ENCODE measurements at regions not wholly inside any gene's neighbourhood (a gene's known extent, or its start where the extent isn't known, plus 50 kb on each side); places are given as distances from the start of the nearest gene placed in this dataset.

GRCh38 chr13:82330499-82330898 is 1551.8 kb downstream of the SLITRK1 start:
- Histone ChIP-seq H3K27me3 (no peaks in the 10 kb centered on the region), H3K27ac (no peak overlapping the region), H3K36me3 (no peaks in the 10 kb centered on the region), H3K4me1 (no peaks in the 10 kb centered on the region), H3K9me3 (peaks cover 0 to 7% (median 0%) of the 10 kb centered on the region in 4 donors), H3K4me3 (no peak overlapping the region)
- 62 to 63% methylated on average over 5 of the region's 5 CpGs for WGBS, 2 donors
- intact Hi-C loops (cut with DNase I): no loop called here
- DNase-seq: no peak
- no peak for TF ChIP-seq EP300 (IDR thresholded peaks at IDR 0.05)

- no peak for DNase-seq
- WGBS, 2 donors: 82 to 88% methylated on average over 5 of the region's 5 CpGs
- no peaks in the 10 kb centered on the region for H3K4me1 ChIP-seq
- intact Hi-C loops (cut with DNase I): no loop called here
- no peaks in the 10 kb centered on the region for H3K27me3 ChIP-seq
- H3K36me3 ChIP-seq: no peaks in the 10 kb centered on the region
- H3K27ac ChIP-seq: no peak overlapping the region
- TF ChIP-seq POLR2A (IDR thresholded peaks at IDR 0.05) (no peak), EP300 (IDR thresholded peaks at IDR 0.05) (no peak), POLR2AphosphoS5 (IDR thresholded peaks at IDR 0.05) (no peak)
- TF ChIP-seq, protein P1, sequence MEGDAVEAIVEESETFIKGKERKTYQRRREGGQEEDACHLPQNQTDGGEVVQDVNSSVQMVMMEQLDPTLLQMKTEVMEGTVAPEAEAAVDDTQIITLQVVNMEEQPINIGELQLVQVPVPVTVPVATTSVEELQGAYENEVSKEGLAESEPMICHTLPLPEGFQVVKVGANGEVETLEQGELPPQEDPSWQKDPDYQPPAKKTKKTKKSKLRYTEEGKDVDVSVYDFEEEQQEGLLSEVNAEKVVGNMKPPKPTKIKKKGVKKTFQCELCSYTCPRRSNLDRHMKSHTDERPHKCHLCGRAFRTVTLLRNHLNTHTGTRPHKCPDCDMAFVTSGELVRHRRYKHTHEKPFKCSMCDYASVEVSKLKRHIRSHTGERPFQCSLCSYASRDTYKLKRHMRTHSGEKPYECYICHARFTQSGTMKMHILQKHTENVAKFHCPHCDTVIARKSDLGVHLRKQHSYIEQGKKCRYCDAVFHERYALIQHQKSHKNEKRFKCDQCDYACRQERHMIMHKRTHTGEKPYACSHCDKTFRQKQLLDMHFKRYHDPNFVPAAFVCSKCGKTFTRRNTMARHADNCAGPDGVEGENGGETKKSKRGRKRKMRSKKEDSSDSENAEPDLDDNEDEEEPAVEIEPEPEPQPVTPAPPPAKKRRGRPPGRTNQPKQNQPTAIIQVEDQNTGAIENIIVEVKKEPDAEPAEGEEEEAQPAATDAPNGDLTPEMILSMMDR (IDR thresholded peaks at IDR 0.05): no peak
- no peak overlapping the region for H3K4me3 ChIP-seq
- peaks cover 0 to 7% (median 0%) of the 10 kb centered on the region in 4 donors for H3K9me3 ChIP-seq
Measured at GRCh38 chr13:82323101-82323500, 1559.2 kb downstream of the SLITRK1 start.

DNA sequence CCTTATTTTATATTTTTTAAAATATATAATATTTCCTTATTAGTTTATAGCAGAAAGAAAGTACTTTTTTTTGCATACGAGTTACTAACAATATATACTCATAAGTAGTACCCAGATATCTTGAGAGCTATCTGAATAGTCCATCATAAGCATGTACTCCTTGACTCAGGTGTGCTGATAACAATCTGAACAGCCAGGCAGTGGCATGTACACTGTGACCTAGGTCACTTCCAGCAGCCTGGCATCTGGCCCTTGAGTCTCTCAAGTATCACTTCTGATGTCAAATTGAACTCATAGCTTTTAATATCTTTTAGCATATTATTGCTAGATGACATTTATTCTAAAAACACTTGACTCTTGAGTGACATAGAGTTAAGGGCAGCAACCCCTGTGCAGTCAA is 1576.7 kb downstream of the SLITRK1 start:
- Histone ChIP-seq H3K27me3 (no peaks in the 10 kb centered on the region), H3K36me3 (no peaks in the 10 kb centered on the region), H3K27ac (no peak overlapping the region), H3K9me3 (peaks cover 0 to 6% (median 0%) of the 10 kb centered on the region in 4 donors), H3K4me3 (no peak overlapping the region), H3K4me1 (no peaks in the 10 kb centered on the region)
- 77 to 81% methylated on average over 1 of the region's 1 CpG for WGBS, 2 donors
- no peak for DNase-seq
- TF ChIP-seq, protein P1 (IDR thresholded peaks at IDR 0.05): no peak
- no peak for TF ChIP-seq POLR2A (IDR thresholded peaks at IDR 0.05)
- TF ChIP-seq EP300 (IDR thresholded peaks at IDR 0.05): no peak
- no peak for TF ChIP-seq POLR2AphosphoS5 (IDR thresholded peaks at IDR 0.05)
- intact Hi-C loops (cut with DNase I): no loop called here

- no peak overlapping the region for H3K27ac ChIP-seq
- no peak for DNase-seq
- TF ChIP-seq POLR2AphosphoS5 (IDR thresholded peaks at IDR 0.05): no peak
- no peak for TF ChIP-seq POLR2A (IDR thresholded peaks at IDR 0.05)
- TF ChIP-seq, protein P1 (IDR thresholded peaks at IDR 0.05): no peak
- TF ChIP-seq EP300 (IDR thresholded peaks at IDR 0.05): no peak
- H3K4me3 ChIP-seq: no peak overlapping the region
- no peaks in the 10 kb centered on the region for H3K9me3 ChIP-seq
- WGBS, 2 donors: 88 to 92% methylated on average over 5 of the region's 5 CpGs
- no peaks in the 10 kb centered on the region for H3K4me1 ChIP-seq
- intact Hi-C loops (cut with DNase I): no loop called here
- H3K27me3 ChIP-seq: no peaks in the 10 kb centered on the region
- no peaks in the 10 kb centered on the region for H3K36me3 ChIP-seq
Measured at GRCh38 chr13:82298106-82298505, 1584.2 kb downstream of the SLITRK1 start.

- intact Hi-C loops (cut with DNase I): no loop called here
- no peaks in the 10 kb centered on the region for H3K36me3 ChIP-seq
- no peak overlapping the region for H3K4me3 ChIP-seq
- TF ChIP-seq POLR2AphosphoS5 (IDR thresholded peaks at IDR 0.05): no peak
- TF ChIP-seq, protein P1 (IDR thresholded peaks at IDR 0.05): no peak
- no peak for TF ChIP-seq EP300 (IDR thresholded peaks at IDR 0.05)
- TF ChIP-seq POLR2A (IDR thresholded peaks at IDR 0.05): no peak
- no peaks in the 10 kb centered on the region for H3K4me1 ChIP-seq
- no peaks in the 10 kb centered on the region for H3K9me3 ChIP-seq
- 88 to 92% methylated on average over 6 of the region's 6 CpGs for WGBS, 2 donors
- no peaks in the 10 kb centered on the region for H3K27me3 ChIP-seq
- no peak for DNase-seq
- no peak overlapping the region for H3K27ac ChIP-seq
Measured at GRCh38 chr13:82294226-82294625, 1588.0 kb downstream of the SLITRK1 start.

Measured in sigmoid colon (tissue), 6 donors.